Hepatocyte (in vitro differentiated cells): ENCODE measurements at regions not wholly inside any gene's neighbourhood (a gene's known extent, or its start where the extent isn't known, plus 50 kb on each side); places are given as distances from the start of the nearest gene placed in this dataset.

Source experiments
- CTCF ChIP-seq: fragments of 200-600 bp; sonication (generic); IDR thresholded peaks from 2 replicates; pipeline ENCODE4 v1.5.1; 2016; ENCODE audit warnings: antibody characterized with exemption, mild to moderate bottlenecking; ENCODE audit not compliant: poor library complexity
- EZH2 ChIP-seq: fragments of 200-600 bp; sonication (generic); IDR thresholded peaks from 2 replicates; pipeline ENCODE4 v1.6.1; 2016; ENCODE audit warnings: antibody characterized with exemption, mild to moderate bottlenecking, borderline replicate concordance
- EZH2phosphoT487 ChIP-seq: fragments of 200-600 bp; sonication (generic); IDR thresholded peaks from one replicate; pipeline ENCODE4 v1.6.1; 2018; ENCODE audit warnings: antibody characterized with exemption, mild to moderate bottlenecking, low read depth, moderate library complexity; ENCODE audit not compliant: unreplicated experiment, severe bottlenecking

- TF ChIP-seq CTCF = no peak
- no peak for TF ChIP-seq EZH2phosphoT487
- TF ChIP-seq EZH2 = no peak
Measured at GRCh38 chr5:21121213-21121612, 1133.2 kb upstream of the CDH18 start.
